Mesenteric fat pad (tissue), 1 donor: ENCODE measurements at regions not wholly inside any gene's neighbourhood (a gene's known extent, or its start where the extent isn't known, plus 50 kb on each side); places are given as distances from the start of the nearest gene placed in this dataset.
"Not testable (repeated sequence)": the region's sequence is repeated elsewhere in the genome, so short reads cannot be mapped to it uniquely, and the experiment has no call there.

Experiments used
- DNase-seq: peaks from one replicate; pipeline ENCODE4 v3.0.0-alpha.2; 2020; ENCODE audit warnings: low spot score
- donor health status: DM: yes; HTN: yes; CAD: no.

DNA sequence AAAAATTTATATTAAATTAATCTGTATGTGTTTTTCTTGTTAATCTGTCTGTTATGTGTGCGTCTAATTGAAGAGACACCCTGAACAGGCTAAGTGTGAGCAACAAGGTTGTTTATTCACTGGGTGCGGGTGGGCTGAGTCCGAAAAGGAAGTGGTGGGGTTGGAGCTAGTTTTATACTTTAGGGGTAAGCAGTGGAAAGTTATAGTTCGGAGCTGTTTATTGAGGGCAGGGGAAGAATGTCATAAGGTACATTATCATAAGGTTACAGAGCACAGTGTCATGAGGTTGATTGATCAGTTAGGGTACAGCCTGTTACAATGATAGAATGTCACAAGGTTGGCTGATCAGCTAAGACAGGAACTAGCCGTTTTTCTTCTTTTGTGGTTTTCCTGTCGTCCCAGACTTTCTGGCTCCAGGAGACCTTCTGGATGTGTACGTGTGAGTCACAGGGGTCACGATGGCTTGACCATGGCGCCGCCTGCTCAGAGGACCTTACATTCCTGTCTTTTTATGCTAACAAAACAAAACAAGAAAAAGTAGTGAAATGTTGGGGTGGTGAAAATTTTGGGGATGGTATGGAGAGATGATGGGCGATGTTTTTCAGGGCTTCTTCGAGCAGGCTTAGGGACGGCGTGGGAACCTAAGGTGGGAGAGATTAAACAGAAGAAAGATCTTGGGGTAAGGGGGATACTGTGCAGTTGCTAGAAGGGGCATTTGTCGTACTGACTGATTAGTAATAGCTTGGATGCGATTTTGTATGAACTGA is 754.0 kb upstream of the ADGRB3 start:
- DNase-seq: no peak

DNA sequence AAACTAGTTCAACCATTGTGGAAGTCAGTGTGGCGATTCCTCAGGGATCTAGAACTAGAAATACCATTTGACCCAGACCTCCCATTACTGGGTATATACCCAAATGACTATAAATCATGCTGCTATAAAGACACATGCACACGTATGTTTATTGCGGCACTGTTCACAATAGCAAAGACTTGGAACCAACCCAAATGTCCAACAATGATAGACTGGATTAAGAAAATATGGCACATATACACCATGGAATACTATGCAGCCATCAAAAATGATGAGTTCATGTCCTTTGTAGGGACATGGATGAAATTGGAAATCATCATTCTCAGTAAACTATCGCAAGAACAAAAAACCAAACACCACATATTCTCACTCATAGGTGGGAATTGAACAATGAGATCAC is 754.7 kb upstream of the ADGRB3 start:
- not testable (repeated sequence) for DNase-seq

DNA sequence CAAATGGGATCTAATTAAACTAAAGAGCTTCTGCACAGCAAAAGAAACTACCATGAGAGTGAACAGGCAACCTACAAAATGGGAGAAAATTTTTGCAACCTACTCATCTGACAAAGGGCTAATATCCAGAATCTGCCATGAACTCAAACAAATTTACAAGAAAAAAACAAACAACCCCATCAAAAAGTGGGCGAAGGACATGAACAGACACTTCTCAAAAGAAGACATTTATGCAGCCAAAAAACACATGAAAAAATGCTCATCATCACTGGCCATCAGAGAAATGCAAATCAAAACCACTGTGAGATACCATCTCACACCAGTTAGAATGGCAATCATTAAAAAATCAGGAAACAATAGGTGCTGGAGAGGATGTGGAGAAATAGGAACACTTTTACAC is 755.2 kb upstream of the ADGRB3 start:
- DNase-seq: not testable (repeated sequence)

- not testable (repeated sequence) for DNase-seq
These were observed 755.8 kb upstream of the ADGRB3 start for GRCh38 chr6:67879105-67879904.

DNA sequence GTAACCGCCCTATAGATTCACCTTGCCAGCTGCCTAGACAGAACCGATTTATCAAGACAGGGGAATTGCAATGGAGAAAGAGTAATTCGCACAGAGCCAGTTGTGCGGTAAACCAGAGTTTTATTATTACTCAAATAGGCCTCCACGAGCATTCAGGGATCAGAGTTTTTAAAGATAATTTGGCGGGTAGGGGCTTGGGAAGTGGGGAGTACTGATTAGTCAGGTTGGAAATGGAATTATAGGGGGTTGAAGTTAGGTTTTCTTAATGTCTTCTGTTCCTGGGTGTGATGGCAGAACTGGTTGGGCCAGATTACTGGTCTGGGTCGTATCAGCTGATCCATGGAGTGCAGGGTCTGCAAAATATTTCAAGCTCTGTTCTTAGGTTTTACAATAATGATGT is 756.9 kb upstream of the ADGRB3 start:
- not testable (repeated sequence) for DNase-seq

GRCh38 chr6:67877288-67877687 is 757.8 kb upstream of the ADGRB3 start:
- DNase-seq: no peak

GRCh38 chr6:67875877-67876383 is 759.2 kb upstream of the ADGRB3 start:
- no peak for DNase-seq

DNA sequence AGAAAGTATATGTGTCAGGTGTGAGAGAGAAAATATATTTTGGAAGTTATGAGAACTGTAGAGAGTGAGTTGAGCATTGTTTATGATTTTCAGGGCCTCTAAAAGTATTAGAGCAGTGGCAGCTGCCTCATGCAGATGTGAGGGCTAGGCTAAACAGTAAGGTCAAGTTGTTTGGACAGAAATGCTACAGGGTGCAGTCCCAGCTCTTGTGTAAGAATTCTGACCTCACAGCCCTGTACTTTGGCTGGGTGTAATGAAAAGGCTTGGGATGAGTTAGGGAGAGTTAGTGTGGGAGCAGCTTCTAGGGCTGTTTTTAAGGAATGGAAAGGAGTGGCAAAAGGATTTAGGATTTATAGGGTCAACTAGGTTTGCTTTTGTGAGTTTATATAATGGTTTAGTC is 764.8 kb upstream of the ADGRB3 start:
- DNase-seq: no peak

DNA sequence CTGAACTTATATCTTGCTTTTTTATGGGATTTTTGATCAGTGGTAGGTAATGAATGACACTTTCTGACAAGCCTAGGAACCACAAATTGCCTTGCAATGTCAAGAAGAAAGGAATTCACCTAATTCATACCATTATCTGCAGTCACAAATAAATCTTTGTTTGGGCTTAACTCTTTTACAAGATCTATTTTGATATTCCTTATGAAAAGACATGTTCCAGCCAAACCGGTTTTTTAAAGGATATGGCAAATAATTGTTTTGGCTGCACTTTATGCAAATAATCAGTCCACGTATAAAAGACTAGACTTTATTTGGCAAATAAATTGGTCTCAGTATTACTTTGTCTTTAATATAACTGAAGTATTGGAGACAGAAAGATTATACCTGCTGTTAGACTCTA is 771.7 kb upstream of the ADGRB3 start:
- no peak for DNase-seq

GRCh38 chr6:67854098-67854497 is 781.0 kb upstream of the ADGRB3 start:
- DNase-seq: no peak

GRCh38 chr6:67839818-67840217 is 795.3 kb upstream of the ADGRB3 start:
- no peak for DNase-seq

DNA sequence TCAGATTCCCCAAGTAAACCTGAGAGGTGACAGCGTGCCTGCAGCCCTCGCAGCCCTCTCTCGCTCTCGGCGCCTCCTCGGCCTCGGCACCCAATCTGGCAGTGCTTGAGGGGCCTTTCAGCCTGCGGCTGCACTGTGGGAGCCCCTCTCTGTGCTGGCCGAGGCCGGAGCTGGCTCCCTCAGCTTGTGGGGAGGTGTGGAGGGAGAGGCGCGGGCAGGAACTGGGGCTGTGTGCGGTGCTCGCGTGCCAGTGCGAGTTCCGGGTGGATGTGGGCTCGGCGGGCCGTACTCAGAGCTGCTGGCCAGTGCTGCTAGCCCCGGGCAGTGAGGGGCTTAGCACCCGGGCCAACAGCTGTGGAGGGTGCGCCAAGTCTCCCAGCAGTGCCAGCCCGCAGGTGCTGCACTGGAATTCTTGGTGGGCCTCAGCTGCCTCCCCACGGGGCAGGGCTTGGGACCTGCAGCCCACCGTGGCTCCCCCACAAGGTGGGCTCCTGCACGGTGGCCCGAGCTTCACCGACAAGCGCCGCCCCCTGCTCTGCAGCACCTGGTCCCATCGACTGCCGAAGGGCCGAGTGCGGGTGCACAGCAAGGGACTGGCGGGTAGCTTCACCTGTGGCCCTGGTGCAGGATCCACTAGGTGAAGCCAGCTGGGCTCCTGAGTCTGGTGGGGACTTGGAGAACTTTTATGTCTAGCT is 809.7 kb upstream of the ADGRB3 start:
- no peak for DNase-seq

DNA sequence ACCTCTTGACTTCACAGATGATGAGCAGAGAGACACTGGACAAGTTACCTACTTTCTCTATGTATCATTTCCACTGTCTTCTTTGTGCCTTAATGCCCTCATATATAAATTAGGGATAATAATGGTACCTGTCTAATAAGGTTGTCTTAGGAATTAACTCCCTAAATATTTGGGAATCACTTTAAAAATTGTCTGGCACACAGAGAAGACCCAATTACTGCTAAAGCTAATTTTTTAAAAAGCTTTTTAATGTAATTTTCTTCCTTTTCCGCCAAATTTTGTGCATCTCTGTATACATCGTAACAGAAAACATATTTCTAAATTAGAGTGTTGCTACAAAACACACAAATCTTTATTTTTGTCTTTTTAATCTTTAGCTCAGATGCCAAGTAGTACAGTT is 816.8 kb upstream of the ADGRB3 start:
- no peak for DNase-seq

DNA sequence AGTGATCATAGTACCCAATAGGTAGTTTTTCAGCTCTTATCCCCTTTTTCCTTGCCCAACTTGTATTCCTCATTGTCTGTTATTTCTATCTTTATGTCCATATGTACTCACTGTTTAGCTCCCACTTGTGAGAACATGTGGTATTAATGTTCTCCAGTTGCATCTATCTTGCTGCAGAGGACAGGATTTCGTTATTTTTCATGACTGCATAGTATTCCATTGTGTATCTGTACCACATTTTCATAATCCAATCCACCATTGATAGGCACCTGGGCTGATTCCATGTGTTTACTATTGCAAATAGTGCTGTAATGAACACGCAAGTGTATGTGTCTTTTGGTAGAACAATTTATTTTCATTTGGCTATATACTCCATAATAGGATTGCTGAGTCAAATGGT is 819.5 kb upstream of the ADGRB3 start:
- DNase-seq: no peak

DNA sequence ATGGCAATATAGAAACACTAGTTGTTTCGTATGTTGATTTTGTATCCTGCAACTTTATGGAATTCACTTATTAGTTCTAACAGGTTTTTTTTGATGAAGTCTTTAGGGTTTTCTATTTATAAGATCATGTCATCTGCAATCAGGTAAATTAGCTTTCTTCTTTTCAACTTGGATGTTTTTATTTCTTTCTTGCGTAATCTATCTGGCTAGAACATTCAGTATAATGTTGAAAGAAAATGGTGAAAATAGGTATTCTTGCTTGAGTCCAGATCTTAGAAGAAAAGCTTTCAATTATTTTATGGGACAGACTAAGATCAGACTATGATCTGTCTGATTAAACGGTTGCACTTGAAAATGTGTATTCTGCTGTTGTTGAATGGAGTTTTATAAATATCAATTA is 820.8 kb upstream of the ADGRB3 start:
- no peak for DNase-seq

GRCh38 chr6:67812693-67813092 is 822.4 kb upstream of the ADGRB3 start:
- no peak for DNase-seq

DNA sequence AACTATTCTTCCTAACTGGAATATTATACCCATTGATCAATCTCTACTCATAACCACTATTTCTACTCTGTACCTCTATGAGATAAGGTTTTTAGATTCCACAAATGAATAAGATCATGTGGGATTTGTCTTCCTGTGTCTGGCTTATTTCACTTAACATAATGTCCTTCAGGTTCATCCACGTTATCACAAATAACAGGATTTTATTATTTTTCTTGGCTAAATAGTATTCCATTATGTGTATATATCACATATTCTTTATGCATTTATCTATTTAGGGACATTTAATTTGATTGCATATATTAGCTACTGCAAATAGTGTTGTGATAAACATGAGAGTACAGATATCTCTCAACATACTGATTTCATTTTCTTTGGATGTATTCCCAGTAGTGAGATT is 823.0 kb upstream of the ADGRB3 start:
- DNase-seq: no peak

DNA sequence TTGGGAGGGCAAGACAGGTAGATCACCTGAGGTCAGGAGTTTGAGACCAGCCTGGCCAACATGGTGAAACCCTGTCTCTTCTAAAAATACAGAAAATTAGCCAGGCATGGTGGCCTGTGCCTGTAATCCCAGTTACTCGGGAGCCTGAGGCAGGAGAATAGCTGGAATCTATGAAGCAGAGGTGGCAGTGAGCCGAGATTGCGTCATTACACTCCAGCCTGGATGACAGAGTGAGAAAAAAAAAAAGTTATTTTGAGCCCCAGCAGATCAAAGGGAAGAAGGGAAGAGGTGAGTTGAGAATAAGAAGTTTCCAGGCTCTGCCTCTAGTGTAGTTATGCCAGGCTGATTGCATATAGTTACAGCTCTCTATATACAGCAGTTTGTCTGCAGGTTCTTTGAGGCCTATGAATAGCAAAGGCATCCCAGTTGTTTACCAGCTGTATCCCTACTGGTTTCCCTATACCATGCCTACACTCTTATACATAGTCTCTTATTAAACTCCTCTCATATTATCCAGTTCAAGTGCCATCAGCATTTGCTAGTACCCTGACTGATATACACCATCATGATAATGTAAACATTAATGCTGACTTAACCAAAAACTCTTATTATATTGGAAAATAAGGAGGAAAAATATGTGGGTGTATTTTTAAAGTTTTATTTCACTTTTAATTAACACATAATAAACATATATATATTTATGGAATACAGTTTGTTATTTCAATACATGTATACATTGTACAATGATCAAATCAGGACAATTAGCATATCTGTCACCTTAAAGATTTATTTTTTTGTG is 823.6 kb upstream of the ADGRB3 start:
- DNase-seq: no peak

- not testable (repeated sequence) for DNase-seq
These were observed 830.3 kb upstream of the ADGRB3 start for GRCh38 chr6:67804808-67805207.

- DNase-seq: no peak
These were observed 832.3 kb upstream of the ADGRB3 start for GRCh38 chr6:67802771-67803170.

DNA sequence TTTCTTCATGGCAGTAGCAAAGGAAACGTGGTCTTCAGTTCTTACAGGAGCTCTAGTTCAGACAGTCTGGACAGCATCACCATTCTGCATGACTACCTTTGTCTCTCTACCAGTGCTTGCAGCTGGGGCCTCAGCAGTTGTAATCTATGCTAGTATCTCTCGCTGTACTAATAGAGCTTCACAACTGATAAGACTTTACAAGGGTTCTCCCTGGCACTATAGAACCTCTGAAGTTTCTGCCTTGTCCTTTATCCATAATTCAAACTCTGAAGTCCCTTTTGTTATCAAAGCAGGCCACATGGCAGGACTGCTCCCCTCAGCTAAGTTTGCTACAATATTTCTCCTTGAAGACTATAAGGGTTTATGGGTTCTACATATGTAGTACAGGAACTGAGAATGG is 842.1 kb upstream of the ADGRB3 start:
- no peak for DNase-seq
